ENCODE measurements at regions not wholly inside any gene's neighbourhood (a gene's known extent, or its start where the extent isn't known, plus 50 kb on each side); places are given as distances from the start of the nearest gene placed in this dataset.
A peak's percentile ranks its signal among the peaks of the same experiment; 100 is the strongest.

DNA sequence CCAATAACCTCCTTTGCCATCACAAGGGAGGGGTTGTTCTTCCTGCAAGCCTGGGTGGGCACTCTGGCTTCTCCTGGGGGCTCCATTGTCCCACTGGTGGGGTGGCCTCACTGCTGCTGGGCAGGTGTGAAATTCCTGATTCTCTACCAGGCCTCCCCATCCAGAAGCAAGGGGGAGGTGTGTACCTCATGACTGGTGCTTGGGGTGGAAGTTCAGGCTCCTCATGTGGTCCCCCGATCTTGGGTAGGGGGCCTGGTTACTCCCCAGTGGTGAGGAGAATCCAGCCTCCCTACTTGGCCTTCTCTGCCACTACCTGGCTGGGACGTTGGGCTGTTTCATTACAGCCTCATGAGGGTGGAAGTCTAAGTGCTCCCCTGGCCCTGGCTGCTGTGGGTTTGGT lies 433.9 kb downstream of the IRX2 start:
- no peaks in the 10 kb centered on the region for H3K27me3 Mint-ChIP-seq (ENCODE audit: unreplicated experiment)
- no peaks in the 10 kb centered on the region for H3K4me1 Mint-ChIP-seq (ENCODE audit: unreplicated experiment)
- H3K27ac Mint-ChIP-seq (ENCODE audit: unreplicated experiment): no peak overlapping the region
- TF ChIP-seq, protein P1, sequence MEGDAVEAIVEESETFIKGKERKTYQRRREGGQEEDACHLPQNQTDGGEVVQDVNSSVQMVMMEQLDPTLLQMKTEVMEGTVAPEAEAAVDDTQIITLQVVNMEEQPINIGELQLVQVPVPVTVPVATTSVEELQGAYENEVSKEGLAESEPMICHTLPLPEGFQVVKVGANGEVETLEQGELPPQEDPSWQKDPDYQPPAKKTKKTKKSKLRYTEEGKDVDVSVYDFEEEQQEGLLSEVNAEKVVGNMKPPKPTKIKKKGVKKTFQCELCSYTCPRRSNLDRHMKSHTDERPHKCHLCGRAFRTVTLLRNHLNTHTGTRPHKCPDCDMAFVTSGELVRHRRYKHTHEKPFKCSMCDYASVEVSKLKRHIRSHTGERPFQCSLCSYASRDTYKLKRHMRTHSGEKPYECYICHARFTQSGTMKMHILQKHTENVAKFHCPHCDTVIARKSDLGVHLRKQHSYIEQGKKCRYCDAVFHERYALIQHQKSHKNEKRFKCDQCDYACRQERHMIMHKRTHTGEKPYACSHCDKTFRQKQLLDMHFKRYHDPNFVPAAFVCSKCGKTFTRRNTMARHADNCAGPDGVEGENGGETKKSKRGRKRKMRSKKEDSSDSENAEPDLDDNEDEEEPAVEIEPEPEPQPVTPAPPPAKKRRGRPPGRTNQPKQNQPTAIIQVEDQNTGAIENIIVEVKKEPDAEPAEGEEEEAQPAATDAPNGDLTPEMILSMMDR (IDR thresholded peaks at IDR 0.05): no peak
- H3K9me3 Mint-ChIP-seq (ENCODE audit: unreplicated experiment): peaks cover 18% of the 10 kb centered on the region
- DNase-seq (ENCODE audit: extremely low spot score, unreplicated experiment): peak; percentile 75
- no peaks in the 10 kb centered on the region for H3K36me3 Mint-ChIP-seq (ENCODE audit: unreplicated experiment)
- no peak overlapping the region for H3K4me3 Mint-ChIP-seq (ENCODE audit: unreplicated experiment)

DNA sequence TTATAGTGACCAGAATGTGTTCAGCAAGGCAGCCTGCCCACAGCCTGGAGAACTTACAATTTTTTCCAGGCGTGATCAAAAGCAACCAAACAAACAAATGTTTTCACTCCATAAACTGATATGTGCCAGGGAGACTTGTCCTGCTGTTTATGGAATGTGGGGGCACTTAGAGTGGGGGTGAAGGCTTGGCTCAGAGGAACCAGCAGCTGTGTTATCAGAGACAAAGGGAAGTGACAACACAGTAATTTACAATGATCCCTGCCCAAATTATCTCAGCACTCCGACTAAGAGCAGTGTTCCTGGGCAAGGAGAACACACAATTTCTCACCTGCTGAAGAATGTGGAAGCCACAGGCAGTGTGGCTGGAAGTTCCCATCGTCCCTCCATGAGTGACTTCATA lies 429.1 kb upstream of the IRX4 start:
- no peaks in the 10 kb centered on the region for H3K27me3 Mint-ChIP-seq (ENCODE audit: unreplicated experiment)
- peaks cover 23% of the 10 kb centered on the region for H3K9me3 Mint-ChIP-seq (ENCODE audit: unreplicated experiment)
- no peaks in the 10 kb centered on the region for H3K36me3 Mint-ChIP-seq (ENCODE audit: unreplicated experiment)
- no peak for DNase-seq (ENCODE audit: extremely low spot score, unreplicated experiment)
- no peak overlapping the region for H3K27ac Mint-ChIP-seq (ENCODE audit: unreplicated experiment)
- TF ChIP-seq, protein P1 (IDR thresholded peaks at IDR 0.05): no peak
- H3K4me3 Mint-ChIP-seq (ENCODE audit: unreplicated experiment): no peak overlapping the region
- H3K4me1 Mint-ChIP-seq (ENCODE audit: unreplicated experiment): no peaks in the 10 kb centered on the region

DNA sequence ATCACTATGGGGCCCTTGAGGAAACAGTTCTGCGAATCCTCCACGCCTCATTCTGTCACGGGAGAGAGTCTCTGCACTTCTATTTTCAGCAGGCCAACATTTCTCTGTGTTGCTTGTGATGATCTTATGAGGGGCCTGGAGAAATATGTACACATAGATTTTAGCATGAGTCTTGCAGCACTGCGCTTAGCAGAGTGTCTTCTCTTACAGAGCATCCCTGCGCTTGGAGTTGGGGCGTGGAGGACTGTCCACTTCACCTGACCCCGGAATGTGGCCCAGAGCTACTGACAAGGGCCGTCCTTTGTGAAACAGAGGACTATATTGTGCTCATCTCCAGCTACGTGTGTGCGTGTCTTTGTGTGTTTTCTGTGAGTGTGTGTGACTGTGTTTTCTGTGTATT lies 428.2 kb upstream of the IRX4 start:
- no peak for DNase-seq (ENCODE audit: extremely low spot score, unreplicated experiment)
- no peaks in the 10 kb centered on the region for H3K36me3 Mint-ChIP-seq (ENCODE audit: unreplicated experiment)
- TF ChIP-seq, protein P1 (IDR thresholded peaks at IDR 0.05): no peak
- H3K27ac Mint-ChIP-seq (ENCODE audit: unreplicated experiment): no peak overlapping the region
- H3K4me1 Mint-ChIP-seq (ENCODE audit: unreplicated experiment): no peaks in the 10 kb centered on the region
- H3K27me3 Mint-ChIP-seq (ENCODE audit: unreplicated experiment): no peaks in the 10 kb centered on the region
- H3K4me3 Mint-ChIP-seq (ENCODE audit: unreplicated experiment): no peak overlapping the region
- H3K9me3 Mint-ChIP-seq (ENCODE audit: unreplicated experiment): peaks cover 31% of the 10 kb centered on the region

DNA sequence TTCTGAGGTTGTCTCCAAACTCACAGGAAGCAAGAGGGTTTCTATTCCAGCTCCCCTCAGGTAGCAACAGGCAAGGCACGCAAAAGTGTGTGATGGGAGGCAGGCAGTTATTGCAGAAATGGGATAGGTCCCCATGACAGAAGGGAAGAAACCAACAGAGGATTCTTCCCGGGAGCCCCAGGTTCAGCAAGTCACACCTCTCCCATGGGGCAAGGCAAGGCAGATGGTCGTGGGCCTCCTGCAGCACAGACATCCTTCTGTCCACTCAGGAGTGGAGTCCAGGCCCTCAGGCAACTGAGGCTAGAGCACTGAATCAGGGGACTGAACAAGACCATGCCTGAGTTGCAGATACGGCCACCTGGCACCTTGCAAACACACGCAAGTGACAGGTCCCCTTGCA lies 424.9 kb upstream of the IRX4 start:
- no peak overlapping the region for H3K27ac Mint-ChIP-seq (ENCODE audit: unreplicated experiment)
- no peaks in the 10 kb centered on the region for H3K36me3 Mint-ChIP-seq (ENCODE audit: unreplicated experiment)
- no peaks in the 10 kb centered on the region for H3K4me1 Mint-ChIP-seq (ENCODE audit: unreplicated experiment)
- H3K9me3 Mint-ChIP-seq (ENCODE audit: unreplicated experiment): peaks cover 25% of the 10 kb centered on the region
- no peak overlapping the region for H3K4me3 Mint-ChIP-seq (ENCODE audit: unreplicated experiment)
- no peak for DNase-seq (ENCODE audit: extremely low spot score, unreplicated experiment)
- TF ChIP-seq, protein P1 (IDR thresholded peaks at IDR 0.05): no peak
- H3K27me3 Mint-ChIP-seq (ENCODE audit: unreplicated experiment): no peaks in the 10 kb centered on the region

DNA sequence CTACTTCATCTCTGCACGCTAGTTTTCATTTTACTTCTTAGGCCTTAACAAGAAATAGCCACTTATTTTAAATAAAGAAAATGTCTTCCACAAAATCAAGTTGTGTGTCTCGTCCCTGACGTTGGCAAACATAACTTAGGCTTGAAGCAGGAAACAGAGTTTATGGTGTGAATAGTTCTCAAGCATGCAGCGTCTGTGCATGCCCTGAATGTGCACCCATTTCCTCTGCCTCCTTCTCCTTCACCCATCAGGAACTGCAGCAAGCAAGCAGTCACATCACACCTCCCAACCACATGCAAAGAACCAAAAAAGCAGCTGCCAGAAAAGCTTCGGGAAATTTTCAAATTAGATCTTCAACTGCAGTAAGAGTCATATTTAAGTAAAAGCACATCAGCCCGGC lies 424.0 kb upstream of the IRX4 start:
- DNase-seq (ENCODE audit: extremely low spot score, unreplicated experiment): no peak
- Mint-ChIP-seq H3K4me1 (ENCODE audit: unreplicated experiment) (no peaks in the 10 kb centered on the region), H3K36me3 (ENCODE audit: unreplicated experiment) (no peaks in the 10 kb centered on the region), H3K4me3 (ENCODE audit: unreplicated experiment) (no peak overlapping the region), H3K27me3 (ENCODE audit: unreplicated experiment) (no peaks in the 10 kb centered on the region), H3K27ac (ENCODE audit: unreplicated experiment) (no peak overlapping the region), H3K9me3 (ENCODE audit: unreplicated experiment) (peaks cover 25% of the 10 kb centered on the region)
- TF ChIP-seq, protein P1 (IDR thresholded peaks at IDR 0.05): no peak
